HCT116 (cell line): ENCODE measurements at regions not wholly inside any gene's neighbourhood (a gene's known extent, or its start where the extent isn't known, plus 50 kb on each side); places are given as distances from the start of the nearest gene placed in this dataset.

Experiments used
- ATAC-seq: fragments of 200-7000 bp; cut with Tn5 transposase; 2 replicates; pipeline ENCODE4 v1.9.1; 2020; ENCODE audit warnings: mild to moderate bottlenecking, moderate library complexity
- BruUV-seq: library from RNA; stranded (reverse); fragments of 400-500 nt; replicated peaks from 2 replicates; lab custom pipeline; 2021; lab: Mats Ljungman, UMichigan
- CTCF ChIA-PET: fragments of 300-600 bp; sonication (Branson Sonifier 250); formaldehyde crosslinking; loops from one replicate; lab custom pipeline; 2021; ENCODE audit warnings: antibody characterized with exemption; lab: Charles Lee
- POLR2A ChIA-PET: fragments of 300-600, 350-600 bp; sonication (Branson Sonifier 250); formaldehyde crosslinking; loops from one replicate; lab custom pipeline; 2021; ENCODE audit warnings: antibody characterized with exemption; lab: Charles Lee
- RAD21 ChIA-PET, 2 experiments: fragments of 300-600 bp; sonication (Branson Sonifier 250); formaldehyde crosslinking; loops; one replicate each; lab custom pipeline; 2023; ENCODE audit warnings: low total read pairs in 2 of 2; ENCODE audit not compliant: uncharacterized antibody in 2 of 2, unreplicated experiment in 2 of 2, low non-redundant PET in 1 of 2; lab: Charles Lee
- DNase-seq: peaks from one replicate; pipeline ENCODE4 v3.0.0-alpha.2; 2010; ENCODE audit warnings: low read depth, low spot score
- H2AFZ ChIP-seq: fragments of 200-600 bp; shearing (Covaris generic), sonication (generic); 2 replicates; pipeline ENCODE4 v1.6.1; 2017; ENCODE audit warnings: low read depth, mixed run types, mixed read lengths, antibody characterized with exemption, low read length; ENCODE audit not compliant: poor library complexity, severe bottlenecking
- H3K27ac ChIP-seq: 2 replicates; pipeline ENCODE4 v1.5.1; 2012; ENCODE audit warnings: low read depth, low read length
- H3K27me3 ChIP-seq: fragments of 200-600 bp; sonication (generic); 2 replicates; pipeline ENCODE4 v1.6.1; 2016; ENCODE audit warnings: mixed run types, low read length, mixed read lengths; ENCODE audit not compliant: insufficient read depth
- H3K36me3 ChIP-seq, 2 experiments: fragments of 200-500 bp in 1 of 2; fragments of 200-600 bp in 1 of 2; sonication (Bioruptor generic) in 1 of 2; sonication (generic) in 1 of 2; 2 replicates each; pipeline versions ENCODE4 v1.5.1 to v1.6.1; 2014 to 2016; ENCODE audit warnings: low read length in 2 of 2, inconsistent platforms in 1 of 2, mixed read lengths in 1 of 2, mixed run types in 1 of 2; ENCODE audit not compliant: insufficient read depth in 2 of 2, control insufficient read depth in 1 of 2
- H3K4me1 ChIP-seq, 2 experiments: fragments of 200-600 bp in 1 of 2; sonication (generic) in 1 of 2; 2 replicates each; pipeline versions ENCODE4 v1.5.1 to v1.6.1; 2012 to 2017; ENCODE audit warnings: low read length in 2 of 2, inconsistent platforms in 1 of 2, mild to moderate bottlenecking in 1 of 2, mixed read lengths in 1 of 2, mixed run types in 1 of 2, moderate library complexity in 1 of 2; ENCODE audit not compliant: insufficient read depth in 2 of 2, control insufficient read depth in 1 of 2
- H3K4me2 ChIP-seq: fragments of 200-600 bp; sonication (generic); 2 replicates; pipeline ENCODE4 v1.6.1; 2017; ENCODE audit warnings: mixed run types, low read length, mixed read lengths
- H3K4me3 ChIP-seq, 2 experiments: fragments of 200-600 bp in 1 of 2; sonication (generic) in 1 of 2; replicated peaks in 1 of 2; 2 replicates each; pipeline ENCODE4 v1.5.1; 2011 to 2016; ENCODE audit warnings: low read length in 2 of 2, control low read depth in 1 of 2, low read depth in 1 of 2, mild to moderate bottlenecking in 1 of 2, mixed read lengths in 1 of 2, mixed run types in 1 of 2
- H3K79me2 ChIP-seq: fragments of 200-600 bp; sonication (generic); 2 replicates; pipeline ENCODE4 v1.6.1; 2017; ENCODE audit warnings: mild to moderate bottlenecking, mixed run types, low read length, moderate library complexity, mixed read lengths; ENCODE audit not compliant: insufficient read depth
- H3K9ac ChIP-seq: fragments of 200-600 bp; sonication (generic); 2 replicates; pipeline ENCODE4 v1.6.1; 2016; ENCODE audit warnings: low read length, mixed read lengths
- H3K9me2 ChIP-seq: fragments of 200-600 bp; sonication (generic), shearing (Covaris generic); 2 replicates; pipeline ENCODE4 v1.6.1; 2017; ENCODE audit warnings: mixed run types, mild to moderate bottlenecking, moderate library complexity; ENCODE audit not compliant: insufficient read depth
- H3K9me3 ChIP-seq, 2 experiments: fragments of 200-500 bp in 1 of 2; fragments of 200-600 bp in 1 of 2; sonication (Bioruptor generic) in 1 of 2; sonication (generic) in 1 of 2; 2 replicates each; pipeline ENCODE4 v1.6.1; 2014 to 2017; ENCODE audit warnings: low read length in 2 of 2, mixed read lengths in 2 of 2, inconsistent platforms in 1 of 2, low read depth in 1 of 2, mild to moderate bottlenecking in 1 of 2, mixed run types in 1 of 2, moderate library complexity in 1 of 2; ENCODE audit not compliant: control insufficient read depth in 1 of 2, insufficient read depth in 1 of 2
- H4K20me1 ChIP-seq: fragments of 200-600 bp; sonication (generic), shearing (Covaris generic); 2 replicates; pipeline ENCODE4 v1.6.1; 2017; ENCODE audit warnings: mixed run types, mild to moderate bottlenecking, moderate library complexity; ENCODE audit not compliant: insufficient read depth
- ATF3 ChIP-seq: IDR thresholded peaks from 2 replicates; pipeline ENCODE4 v1.6.1; 2012
- CBX3 ChIP-seq: IDR thresholded peaks from 2 replicates; pipeline ENCODE4 v1.6.1; 2012; ENCODE audit warnings: low read depth
- EGR1 ChIP-seq: IDR thresholded peaks from 2 replicates; pipeline ENCODE4 v1.6.1; 2012; ENCODE audit warnings: low read depth
- EZH2phosphoT487 ChIP-seq: fragments of 200-600 bp; IDR thresholded peaks from 2 replicates; pipeline ENCODE4 v1.6.1; 2018; ENCODE audit warnings: antibody characterized with exemption, borderline replicate concordance
- FOSL1 ChIP-seq: IDR thresholded peaks from 2 replicates; pipeline ENCODE4 v1.6.1; 2012; ENCODE audit warnings: low read depth
- JUND ChIP-seq: IDR thresholded peaks from 2 replicates; pipeline ENCODE4 v1.6.1; 2012
- POLR2A ChIP-seq: IDR thresholded peaks from 2 replicates; pipeline ENCODE4 v1.7.0; 2011; ENCODE audit warnings: borderline replicate concordance; ENCODE audit not compliant: insufficient read depth, insufficient read length; ENCODE audit errors: extremely low read depth
- SIN3A ChIP-seq: IDR thresholded peaks from 2 replicates; pipeline ENCODE4 v1.6.1; 2012; ENCODE audit warnings: low read depth
- SRF ChIP-seq: IDR thresholded peaks from 2 replicates; pipeline ENCODE4 v1.6.1; 2012; ENCODE audit warnings: low read depth
- YY1 ChIP-seq: IDR thresholded peaks from 2 replicates; pipeline ENCODE4 v1.6.1; 2011; ENCODE audit warnings: low read length, low read depth, moderate library complexity, mild to moderate bottlenecking; ENCODE audit not compliant: insufficient replicate concordance; ENCODE audit errors: extremely low read depth
- ZBTB33 ChIP-seq: IDR thresholded peaks from 2 replicates; pipeline ENCODE4 v1.6.1; 2011; ENCODE audit warnings: mild to moderate bottlenecking, low read length, moderate library complexity; ENCODE audit not compliant: insufficient replicate concordance; ENCODE audit errors: extremely low read depth
- ZFX ChIP-seq: fragments of 450-650 bp; IDR thresholded peaks from 2 replicates; pipeline ENCODE4 v1.6.1; 2017
- ZNF274 ChIP-seq: fragments of 200-500 bp; sonication (Bioruptor generic); IDR thresholded peaks from 2 replicates; pipeline ENCODE4 v1.6.1; 2014; ENCODE audit warnings: mild to moderate bottlenecking, low read depth, low read length, inconsistent platforms
- intact Hi-C: fragments of 100-400 bp; cut with micrococcal nuclease; formaldehyde crosslinking; loops from 2 replicates; pipeline ENCODE4 v1.10.0; 2022

GRCh38 chr4:108249397-108249796 is 80.7 kb upstream of the LEF1 start:
- DNase-seq: no peak
- no peak for ATAC-seq
- Histone ChIP-seq H3K4me1 (peaks cover 10% of the 10 kb centered on the region in 2 experiments; a peak in 3 of 4 replicates), H3K27ac (no peak overlapping the region), H3K4me3 (no peak overlapping the region), H3K4me2 (no peak overlapping the region), H3K9me3 (no peaks in the 10 kb centered on the region), H3K36me3 (no peaks in the 10 kb centered on the region), H3K9ac (no peak overlapping the region), H3K79me2 (no peaks in the 10 kb centered on the region), H3K27me3 (no peaks in the 10 kb centered on the region), H2AFZ (no peak overlapping the region), H3K9me2 (no peaks in the 10 kb centered on the region), H4K20me1 (no peaks in the 10 kb centered on the region)
- intact Hi-C loops: no loop called here
- ChIA-PET POLR2A (no interaction called here), RAD21 (no interaction called here), CTCF (no interaction called here)
- no peak for TF ChIP-seq JUND
- no peak for TF ChIP-seq EZH2phosphoT487
- no peak for TF ChIP-seq SRF
- TF ChIP-seq YY1: no peak
- TF ChIP-seq SIN3A: no peak
- no peak for TF ChIP-seq ATF3
- no peak for TF ChIP-seq ZFX
- TF ChIP-seq ZBTB33: no peak
- TF ChIP-seq FOSL1: no peak
- TF ChIP-seq EGR1: no peak
- TF ChIP-seq CBX3: no peak
- TF ChIP-seq ZNF274: no peak
- no peak for TF ChIP-seq POLR2A
- BruUV-seq: no TSS peak
